ENCODE measurements at regions not wholly inside any gene's neighbourhood (a gene's known extent, or its start where the extent isn't known, plus 50 kb on each side); places are given as distances from the start of the nearest gene placed in this dataset.

GRCh38 chr15:35627696-35628095 lies 81.7 kb upstream of the DPH6 start:
- H3K4me3 ChIP-seq (ENCODE audit: low read length), result no peak overlapping the region
- H3K27ac ChIP-seq (ENCODE audit: low read depth, low read length), result no peak overlapping the region
- H3K36me3 ChIP-seq (ENCODE audit: control insufficient read depth, insufficient read depth, low read length), result no peaks in the 10 kb centered on the region
- H3K9ac ChIP-seq (ENCODE audit: low read length), result no peak overlapping the region
- H3K4me1 ChIP-seq (ENCODE audit: control insufficient read depth, insufficient read depth, low read length), result peaks cover 7% of the 10 kb centered on the region
- H3K27me3 ChIP-seq (ENCODE audit: control insufficient read depth, insufficient read depth, low read length), result no peaks in the 10 kb centered on the region

GRCh38 chr15:35629766-35630165 lies 83.8 kb upstream of the DPH6 start:
- no peak overlapping the region for H3K9ac ChIP-seq (ENCODE audit: low read length)
- no peak overlapping the region for H3K27ac ChIP-seq (ENCODE audit: low read depth, low read length)
- peaks cover 7% of the 10 kb centered on the region for H3K4me1 ChIP-seq (ENCODE audit: control insufficient read depth, insufficient read depth, low read length)
- H3K4me3 ChIP-seq (ENCODE audit: low read length), result no peak overlapping the region
- no peaks in the 10 kb centered on the region for H3K27me3 ChIP-seq (ENCODE audit: control insufficient read depth, insufficient read depth, low read length)
- H3K36me3 ChIP-seq (ENCODE audit: control insufficient read depth, insufficient read depth, low read length), result no peaks in the 10 kb centered on the region

- no peaks in the 10 kb centered on the region for H3K27me3 ChIP-seq (ENCODE audit: control insufficient read depth, insufficient read depth, low read length)
- no peak overlapping the region for H3K27ac ChIP-seq (ENCODE audit: low read depth, low read length)
- H3K4me3 ChIP-seq (ENCODE audit: low read length), result no peak overlapping the region
- H3K36me3 ChIP-seq (ENCODE audit: control insufficient read depth, insufficient read depth, low read length), result no peaks in the 10 kb centered on the region
- no peak overlapping the region for H3K9ac ChIP-seq (ENCODE audit: low read length)
- H3K4me1 ChIP-seq (ENCODE audit: control insufficient read depth, insufficient read depth, low read length), result peaks cover 4% of the 10 kb centered on the region
Observed at GRCh38 chr15:35630532-35630931, 84.6 kb upstream of the DPH6 start.

- Histone ChIP-seq H3K27me3 (ENCODE audit: control insufficient read depth, insufficient read depth, low read length) (no peaks in the 10 kb centered on the region), H3K36me3 (ENCODE audit: control insufficient read depth, insufficient read depth, low read length) (no peaks in the 10 kb centered on the region), H3K9ac (ENCODE audit: low read length) (no peak overlapping the region), H3K27ac (ENCODE audit: low read depth, low read length) (no peak overlapping the region), H3K4me1 (ENCODE audit: control insufficient read depth, insufficient read depth, low read length) (peaks cover 3% of the 10 kb centered on the region), H3K4me3 (ENCODE audit: low read length) (no peak overlapping the region)
Observed at GRCh38 chr15:35630985-35631384, 85.0 kb upstream of the DPH6 start.

GRCh38 chr15:35633677-35634076 lies 87.7 kb upstream of the DPH6 start:
- H3K4me1 ChIP-seq (ENCODE audit: control insufficient read depth, insufficient read depth, low read length), result no peaks in the 10 kb centered on the region
- no peak overlapping the region for H3K4me3 ChIP-seq (ENCODE audit: low read length)
- no peaks in the 10 kb centered on the region for H3K36me3 ChIP-seq (ENCODE audit: control insufficient read depth, insufficient read depth, low read length)
- no peak overlapping the region for H3K27ac ChIP-seq (ENCODE audit: low read depth, low read length)
- H3K9ac ChIP-seq (ENCODE audit: low read length), result no peak overlapping the region
- H3K27me3 ChIP-seq (ENCODE audit: control insufficient read depth, insufficient read depth, low read length), result no peaks in the 10 kb centered on the region

GRCh38 chr15:35646790-35647189 lies 100.8 kb upstream of the DPH6 start:
- Histone ChIP-seq H3K4me1 (ENCODE audit: control insufficient read depth, insufficient read depth, low read length) (no peaks in the 10 kb centered on the region), H3K36me3 (ENCODE audit: control insufficient read depth, insufficient read depth, low read length) (no peaks in the 10 kb centered on the region), H3K27ac (ENCODE audit: low read depth, low read length) (no peak overlapping the region), H3K4me3 (ENCODE audit: low read length) (no peak overlapping the region), H3K27me3 (ENCODE audit: control insufficient read depth, insufficient read depth, low read length) (no peaks in the 10 kb centered on the region), H3K9ac (ENCODE audit: low read length) (no peak overlapping the region)

- Histone ChIP-seq H3K27ac (ENCODE audit: low read depth, low read length) (no peak overlapping the region), H3K36me3 (ENCODE audit: control insufficient read depth, insufficient read depth, low read length) (no peaks in the 10 kb centered on the region), H3K27me3 (ENCODE audit: control insufficient read depth, insufficient read depth, low read length) (no peaks in the 10 kb centered on the region), H3K4me3 (ENCODE audit: low read length) (no peak overlapping the region), H3K4me1 (ENCODE audit: control insufficient read depth, insufficient read depth, low read length) (no peaks in the 10 kb centered on the region), H3K9ac (ENCODE audit: low read length) (no peak overlapping the region)
Observed at GRCh38 chr15:35647303-35647702, 101.3 kb upstream of the DPH6 start.

GRCh38 chr15:35648941-35649340 lies 103.0 kb upstream of the DPH6 start:
- no peaks in the 10 kb centered on the region for H3K27me3 ChIP-seq (ENCODE audit: control insufficient read depth, insufficient read depth, low read length)
- H3K4me3 ChIP-seq (ENCODE audit: low read length), result no peak overlapping the region
- H3K4me1 ChIP-seq (ENCODE audit: control insufficient read depth, insufficient read depth, low read length), result no peaks in the 10 kb centered on the region
- H3K9ac ChIP-seq (ENCODE audit: low read length), result no peak overlapping the region
- H3K27ac ChIP-seq (ENCODE audit: low read depth, low read length), result no peak overlapping the region
- H3K36me3 ChIP-seq (ENCODE audit: control insufficient read depth, insufficient read depth, low read length), result no peaks in the 10 kb centered on the region

GRCh38 chr15:35649575-35649974 lies 103.6 kb upstream of the DPH6 start:
- Histone ChIP-seq H3K36me3 (ENCODE audit: control insufficient read depth, insufficient read depth, low read length) (no peaks in the 10 kb centered on the region), H3K4me1 (ENCODE audit: control insufficient read depth, insufficient read depth, low read length) (no peaks in the 10 kb centered on the region), H3K27me3 (ENCODE audit: control insufficient read depth, insufficient read depth, low read length) (no peaks in the 10 kb centered on the region), H3K27ac (ENCODE audit: low read depth, low read length) (no peak overlapping the region), H3K9ac (ENCODE audit: low read length) (no peak overlapping the region), H3K4me3 (ENCODE audit: low read length) (no peak overlapping the region)

- Histone ChIP-seq H3K4me1 (ENCODE audit: control insufficient read depth, insufficient read depth, low read length) (no peaks in the 10 kb centered on the region), H3K36me3 (ENCODE audit: control insufficient read depth, insufficient read depth, low read length) (no peaks in the 10 kb centered on the region), H3K4me3 (ENCODE audit: low read length) (no peak overlapping the region), H3K9ac (ENCODE audit: low read length) (no peak overlapping the region), H3K27ac (ENCODE audit: low read depth, low read length) (no peak overlapping the region), H3K27me3 (ENCODE audit: control insufficient read depth, insufficient read depth, low read length) (no peaks in the 10 kb centered on the region)
Observed at GRCh38 chr15:35654332-35654731, 108.4 kb upstream of the DPH6 start.

- Histone ChIP-seq H3K4me1 (ENCODE audit: control insufficient read depth, insufficient read depth, low read length) (no peaks in the 10 kb centered on the region), H3K36me3 (ENCODE audit: control insufficient read depth, insufficient read depth, low read length) (no peaks in the 10 kb centered on the region), H3K27ac (ENCODE audit: low read depth, low read length) (no peak overlapping the region), H3K27me3 (ENCODE audit: control insufficient read depth, insufficient read depth, low read length) (no peaks in the 10 kb centered on the region), H3K4me3 (ENCODE audit: low read length) (no peak overlapping the region), H3K9ac (ENCODE audit: low read length) (no peak overlapping the region)
Observed at GRCh38 chr15:35657679-35658311, 111.8 kb upstream of the DPH6 start.

GRCh38 chr15:35663956-35664355 lies 118.0 kb upstream of the DPH6 start:
- Histone ChIP-seq H3K36me3 (ENCODE audit: control insufficient read depth, insufficient read depth, low read length) (no peaks in the 10 kb centered on the region), H3K9ac (ENCODE audit: low read length) (no peak overlapping the region), H3K4me3 (ENCODE audit: low read length) (no peak overlapping the region), H3K4me1 (ENCODE audit: control insufficient read depth, insufficient read depth, low read length) (no peaks in the 10 kb centered on the region), H3K27ac (ENCODE audit: low read depth, low read length) (no peak overlapping the region), H3K27me3 (ENCODE audit: control insufficient read depth, insufficient read depth, low read length) (no peaks in the 10 kb centered on the region)

- H3K36me3 ChIP-seq (ENCODE audit: control insufficient read depth, insufficient read depth, low read length), result no peaks in the 10 kb centered on the region
- H3K4me3 ChIP-seq (ENCODE audit: low read length), result no peak overlapping the region
- no peaks in the 10 kb centered on the region for H3K27me3 ChIP-seq (ENCODE audit: control insufficient read depth, insufficient read depth, low read length)
- H3K9ac ChIP-seq (ENCODE audit: low read length), result no peak overlapping the region
- peak overlapping the region; percentile 10 for H3K27ac ChIP-seq (ENCODE audit: low read depth, low read length)
- H3K4me1 ChIP-seq (ENCODE audit: control insufficient read depth, insufficient read depth, low read length), result no peaks in the 10 kb centered on the region
Observed at GRCh38 chr15:35665896-35666536, 120.1 kb upstream of the DPH6 start.
